ENCODE measurements at regions not wholly inside any gene's neighbourhood (a gene's known extent, or its start where the extent isn't known, plus 50 kb on each side); places are given as distances from the start of the nearest gene placed in this dataset.

DNA sequence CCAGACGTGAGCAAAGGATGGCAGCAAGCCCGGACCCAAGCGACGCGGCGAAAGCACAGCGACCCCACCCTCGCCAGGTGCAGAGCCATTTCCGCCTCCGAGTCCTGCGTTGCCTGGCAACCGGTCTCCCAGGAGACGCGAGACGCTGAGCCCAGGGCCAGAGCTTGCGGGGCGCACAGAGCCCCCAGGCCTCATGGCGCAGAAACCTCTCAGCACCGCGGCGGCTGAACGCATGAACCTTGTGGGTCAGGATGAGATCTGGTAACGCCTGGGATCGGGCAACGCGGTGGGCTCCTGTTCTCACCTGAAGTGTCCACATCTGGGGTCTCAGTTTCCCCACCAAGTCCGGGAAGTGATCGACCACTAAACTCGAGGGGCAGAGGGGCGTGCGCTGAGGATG is 77.7 kb downstream of the ANKRD60 start:
- no peak for DNase-seq (ENCODE audit: low read depth, low spot score)
- H3K4me3 ChIP-seq (ENCODE audit: low read depth, low read length): no peak overlapping the region
- in situ Hi-C loops (cut with HindIII; ENCODE audit: low sequenced_read_pairs): no loop called here
- TF ChIP-seq, protein P1, sequence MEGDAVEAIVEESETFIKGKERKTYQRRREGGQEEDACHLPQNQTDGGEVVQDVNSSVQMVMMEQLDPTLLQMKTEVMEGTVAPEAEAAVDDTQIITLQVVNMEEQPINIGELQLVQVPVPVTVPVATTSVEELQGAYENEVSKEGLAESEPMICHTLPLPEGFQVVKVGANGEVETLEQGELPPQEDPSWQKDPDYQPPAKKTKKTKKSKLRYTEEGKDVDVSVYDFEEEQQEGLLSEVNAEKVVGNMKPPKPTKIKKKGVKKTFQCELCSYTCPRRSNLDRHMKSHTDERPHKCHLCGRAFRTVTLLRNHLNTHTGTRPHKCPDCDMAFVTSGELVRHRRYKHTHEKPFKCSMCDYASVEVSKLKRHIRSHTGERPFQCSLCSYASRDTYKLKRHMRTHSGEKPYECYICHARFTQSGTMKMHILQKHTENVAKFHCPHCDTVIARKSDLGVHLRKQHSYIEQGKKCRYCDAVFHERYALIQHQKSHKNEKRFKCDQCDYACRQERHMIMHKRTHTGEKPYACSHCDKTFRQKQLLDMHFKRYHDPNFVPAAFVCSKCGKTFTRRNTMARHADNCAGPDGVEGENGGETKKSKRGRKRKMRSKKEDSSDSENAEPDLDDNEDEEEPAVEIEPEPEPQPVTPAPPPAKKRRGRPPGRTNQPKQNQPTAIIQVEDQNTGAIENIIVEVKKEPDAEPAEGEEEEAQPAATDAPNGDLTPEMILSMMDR (IDR thresholded peaks at IDR 0.05; ENCODE audit: low read depth, low read length): no peak

- in situ Hi-C loops (cut with HindIII; ENCODE audit: low sequenced_read_pairs): no loop called here
- H3K4me3 ChIP-seq (ENCODE audit: low read depth, low read length): no peak overlapping the region
- TF ChIP-seq, protein P1 (IDR thresholded peaks at IDR 0.05; ENCODE audit: low read depth, low read length): no peak
- DNase-seq (ENCODE audit: low read depth, low spot score): no peak
Measured at GRCh38 chr20:58149437-58150091, 78.9 kb downstream of the ANKRD60 start.

GRCh38 chr20:58148891-58149290 is 79.6 kb downstream of the ANKRD60 start:
- no peak overlapping the region for H3K4me3 ChIP-seq (ENCODE audit: low read depth, low read length)
- in situ Hi-C loops (cut with HindIII; ENCODE audit: low sequenced_read_pairs): no loop called here
- TF ChIP-seq, protein P1 (IDR thresholded peaks at IDR 0.05; ENCODE audit: low read depth, low read length): no peak
- DNase-seq (ENCODE audit: low read depth, low spot score): no peak

DNA sequence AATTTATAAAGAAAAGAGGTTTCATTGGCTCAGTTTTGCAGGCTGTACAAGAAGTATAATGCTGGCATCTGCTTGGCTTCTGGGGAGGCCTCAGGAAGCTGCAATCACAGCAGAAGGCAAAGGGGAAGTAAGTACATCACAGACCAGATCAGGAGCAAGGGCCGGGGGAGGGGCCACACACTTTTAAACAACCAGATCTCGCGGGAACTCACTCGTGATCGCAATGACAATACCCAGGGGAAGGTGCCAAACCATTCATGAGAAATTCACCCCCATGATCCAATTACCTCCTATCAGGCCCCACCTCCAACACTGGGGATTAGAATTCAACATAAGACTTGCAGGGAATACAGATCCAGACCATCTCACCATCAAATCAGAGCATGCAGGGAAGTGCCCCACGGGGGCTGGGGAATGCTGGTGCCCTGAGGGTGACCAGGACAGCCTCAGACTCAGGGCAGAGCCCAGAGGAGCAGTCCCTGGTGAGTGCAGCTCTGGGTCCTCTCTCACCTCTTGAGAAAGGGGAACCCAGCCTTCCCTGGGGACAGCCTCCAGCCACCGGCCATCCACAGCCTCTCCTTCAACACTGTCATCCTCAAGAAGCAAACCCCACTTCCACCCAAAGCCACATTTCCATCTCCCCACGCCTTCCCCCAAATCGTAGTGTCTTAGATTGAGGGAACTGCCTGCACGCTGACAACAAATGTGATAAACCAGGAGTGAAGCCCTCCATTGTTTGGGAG is 80.7 kb downstream of the ANKRD60 start:
- TF ChIP-seq, protein P1 (IDR thresholded peaks at IDR 0.05; ENCODE audit: low read depth, low read length): no peak
- no peak for DNase-seq (ENCODE audit: low read depth, low spot score)
- in situ Hi-C loops (cut with HindIII; ENCODE audit: low sequenced_read_pairs): no loop called here
- no peak overlapping the region for H3K4me3 ChIP-seq (ENCODE audit: low read depth, low read length)

DNA sequence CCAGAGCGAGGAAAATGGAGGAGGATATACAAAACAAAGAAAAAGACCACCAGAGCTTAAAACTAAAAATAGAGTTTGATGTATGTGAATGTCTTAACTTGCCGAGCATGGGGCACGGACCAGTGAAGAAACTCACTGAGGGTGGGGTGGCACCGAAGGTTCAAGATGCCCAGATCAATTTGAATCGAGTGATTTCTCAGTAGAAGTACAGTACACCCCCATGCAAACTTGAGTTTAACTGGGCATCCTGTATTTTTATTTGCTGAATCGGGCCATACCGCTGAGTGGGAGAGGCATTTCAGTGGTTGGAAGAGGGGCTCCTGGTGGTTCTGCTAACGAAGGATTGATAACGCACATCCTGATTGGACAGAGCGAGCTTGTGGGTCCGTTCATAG is 81.7 kb downstream of the ANKRD60 start:
- H3K4me3 ChIP-seq (ENCODE audit: low read depth, low read length): no peak overlapping the region
- no peak for DNase-seq (ENCODE audit: low read depth, low spot score)
- TF ChIP-seq, protein P1 (IDR thresholded peaks at IDR 0.05; ENCODE audit: low read depth, low read length): no peak
- in situ Hi-C loops (cut with HindIII; ENCODE audit: low sequenced_read_pairs): no loop called here

DNA sequence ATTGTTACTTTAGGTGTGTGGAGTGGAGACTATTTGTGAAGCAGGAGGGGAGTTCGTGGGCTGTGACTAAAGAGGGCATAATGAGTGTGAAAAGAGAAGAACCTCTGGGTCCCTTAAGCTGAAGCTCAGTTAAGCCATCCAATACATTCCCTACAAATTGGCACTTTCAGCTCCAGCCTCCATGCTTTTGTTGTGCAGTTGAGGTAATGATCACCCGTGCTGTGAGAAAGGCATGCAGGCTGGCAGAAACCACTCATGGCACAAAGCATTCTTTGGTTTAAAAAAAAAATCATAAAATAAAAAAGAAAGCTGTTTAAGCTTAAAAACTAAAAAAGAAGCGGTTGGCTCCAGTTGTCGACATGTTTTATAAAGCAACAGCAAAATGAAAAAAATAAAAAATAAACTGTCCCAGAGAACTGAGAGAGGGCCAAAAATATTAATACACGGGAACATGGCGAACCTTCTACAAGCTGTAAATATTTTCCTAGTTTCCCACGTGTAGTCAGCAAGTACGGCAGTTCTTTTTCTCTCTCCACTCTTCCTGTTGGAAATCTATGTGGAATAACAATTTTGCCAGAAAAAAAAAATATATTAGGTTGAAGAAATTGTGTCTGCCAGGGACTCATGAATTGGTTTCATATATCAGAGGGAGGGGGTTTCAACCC is 82.2 kb downstream of the ANKRD60 start:
- in situ Hi-C loops (cut with HindIII; ENCODE audit: low sequenced_read_pairs): no loop called here
- H3K4me3 ChIP-seq (ENCODE audit: low read depth, low read length): no peak overlapping the region
- DNase-seq (ENCODE audit: low read depth, low spot score): no peak
- TF ChIP-seq, protein P1 (IDR thresholded peaks at IDR 0.05; ENCODE audit: low read depth, low read length): no peak
